Suprapubic skin (tissue), 3 donors: ENCODE measurements at regions not wholly inside any gene's neighbourhood (a gene's known extent, or its start where the extent isn't known, plus 50 kb on each side); places are given as distances from the start of the nearest gene placed in this dataset.

Experiments
- EP300 ChIP-seq: sonication (generic); formaldehyde crosslinking; IDR thresholded peaks from one replicate; pipeline ENCODE4 v1.6.1; 2017; ENCODE audit warnings: antibody characterized with exemption
- POLR2A ChIP-seq, 2 donors: fragments of 450-650 bp; IDR thresholded peaks; one replicate each; pipeline ENCODE4 v1.6.1; 2017; ENCODE audit warnings: antibody characterized with exemption in 2 of 2, mild to moderate bottlenecking in 2 of 2, moderate library complexity in 2 of 2
- TF ChIP-seq, protein P1 (sequence below), 2 donors: fragments of 200-600 bp in 1 of 2; fragments of 450-650 bp in 1 of 2; sonication (generic) in 1 of 2; IDR thresholded peaks; one replicate each; pipeline ENCODE4 v1.5.1; 2016 to 2019; ENCODE audit warnings: antibody characterized with exemption in 2 of 2, mild to moderate bottlenecking in 1 of 2, moderate library complexity in 1 of 2

DNA sequence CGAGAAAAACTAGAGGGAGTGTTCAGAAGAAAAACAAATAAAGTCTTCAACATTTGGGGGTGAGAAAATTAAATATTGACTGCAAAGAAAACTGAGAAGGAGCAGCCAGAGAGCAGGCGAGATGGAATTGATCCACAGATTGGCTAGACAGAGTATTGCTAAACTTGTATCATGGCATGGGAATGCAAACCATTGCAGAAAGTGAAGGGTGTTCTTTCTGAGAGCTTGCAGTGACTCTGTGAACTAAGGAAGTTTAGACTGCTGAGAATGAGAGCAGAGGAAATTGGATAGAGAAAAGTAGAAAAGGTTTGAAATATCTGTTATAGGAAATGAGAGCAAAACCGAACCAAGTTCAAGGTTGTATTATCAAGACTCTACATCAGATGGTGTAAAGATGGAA lies 191.5 kb downstream of the HS3ST3A1 start:
- TF ChIP-seq, protein P1, sequence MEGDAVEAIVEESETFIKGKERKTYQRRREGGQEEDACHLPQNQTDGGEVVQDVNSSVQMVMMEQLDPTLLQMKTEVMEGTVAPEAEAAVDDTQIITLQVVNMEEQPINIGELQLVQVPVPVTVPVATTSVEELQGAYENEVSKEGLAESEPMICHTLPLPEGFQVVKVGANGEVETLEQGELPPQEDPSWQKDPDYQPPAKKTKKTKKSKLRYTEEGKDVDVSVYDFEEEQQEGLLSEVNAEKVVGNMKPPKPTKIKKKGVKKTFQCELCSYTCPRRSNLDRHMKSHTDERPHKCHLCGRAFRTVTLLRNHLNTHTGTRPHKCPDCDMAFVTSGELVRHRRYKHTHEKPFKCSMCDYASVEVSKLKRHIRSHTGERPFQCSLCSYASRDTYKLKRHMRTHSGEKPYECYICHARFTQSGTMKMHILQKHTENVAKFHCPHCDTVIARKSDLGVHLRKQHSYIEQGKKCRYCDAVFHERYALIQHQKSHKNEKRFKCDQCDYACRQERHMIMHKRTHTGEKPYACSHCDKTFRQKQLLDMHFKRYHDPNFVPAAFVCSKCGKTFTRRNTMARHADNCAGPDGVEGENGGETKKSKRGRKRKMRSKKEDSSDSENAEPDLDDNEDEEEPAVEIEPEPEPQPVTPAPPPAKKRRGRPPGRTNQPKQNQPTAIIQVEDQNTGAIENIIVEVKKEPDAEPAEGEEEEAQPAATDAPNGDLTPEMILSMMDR (IDR thresholded peaks at IDR 0.05) = no peak
- TF ChIP-seq EP300 (no peak), POLR2A (IDR thresholded peaks at IDR 0.05) (no peak)
